22Rv1 (cell line): ENCODE measurements at regions not wholly inside any gene's neighbourhood (a gene's known extent, or its start where the extent isn't known, plus 50 kb on each side); places are given as distances from the start of the nearest gene placed in this dataset.

Source experiments
- CTCF ChIP-seq: fragments of 450-650 bp; IDR thresholded peaks from 2 replicates; pipeline ENCODE4 v1.5.1; 2017; ENCODE audit warnings: mild to moderate bottlenecking
- ZFX ChIP-seq: fragments of 450-650 bp; IDR thresholded peaks from 2 replicates; pipeline ENCODE4 v1.6.1; 2017; ENCODE audit warnings: antibody characterized with exemption, borderline replicate concordance

- TF ChIP-seq CTCF (no peak), ZFX (no peak)
Measured at GRCh38 chr6:132207991-132208390, 193.3 kb downstream of the MOXD1 start.
